ENCODE measurements at regions not wholly inside any gene's neighbourhood (a gene's known extent, or its start where the extent isn't known, plus 50 kb on each side); places are given as distances from the start of the nearest gene placed in this dataset.

DNA sequence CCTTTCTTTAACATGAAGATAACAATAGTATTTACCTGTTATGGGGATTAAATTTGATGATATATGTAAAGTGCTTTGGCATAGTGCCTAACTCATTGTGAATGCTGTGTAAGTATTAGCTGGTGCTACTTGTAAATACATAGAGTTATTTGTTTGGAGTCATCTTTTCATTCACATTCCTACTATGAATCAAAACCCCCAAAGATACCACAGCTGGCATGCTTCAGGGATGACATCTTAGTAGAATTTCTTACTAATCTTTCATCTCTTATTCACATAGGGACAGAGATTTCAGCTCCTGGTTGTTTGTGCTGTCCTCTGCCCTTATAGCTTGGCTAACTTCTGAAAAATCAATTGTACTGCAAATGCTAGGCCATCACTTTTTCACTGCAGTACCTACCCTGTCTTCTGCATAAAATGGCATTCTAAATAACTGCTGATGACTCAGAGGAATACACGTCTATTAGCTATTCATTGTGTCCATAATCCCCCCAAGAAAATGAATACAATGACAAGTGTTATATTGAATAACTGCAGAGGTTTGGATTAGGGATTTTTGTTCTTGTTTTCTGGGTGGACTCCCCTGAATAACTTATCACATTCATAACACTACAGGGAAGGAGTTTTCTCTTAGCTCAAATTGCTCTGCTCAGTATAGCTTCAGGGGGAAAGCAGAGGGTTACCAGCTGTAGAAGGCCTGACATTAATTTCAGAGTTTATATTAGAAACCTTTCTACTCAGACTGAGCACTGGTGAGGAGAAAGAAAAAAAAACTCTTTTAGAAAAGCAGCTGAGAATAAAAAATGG lies 192.2 kb upstream of the C9orf72 start:
- TF ChIP-seq EP300 (IDR thresholded peaks at IDR 0.05; ENCODE audit: borderline replicate concordance in 1 of 2, control insufficient read depth in 1 of 2, low read depth in 2 of 2, low read length in 2 of 2) (no peak), EZH2 (IDR thresholded peaks at IDR 0.05; ENCODE audit: borderline replicate concordance, control insufficient read depth, low read depth, low read length) (no peak), TCF7 (IDR thresholded peaks at IDR 0.05; ENCODE audit: borderline replicate concordance) (no peak), SIN3A (IDR thresholded peaks at IDR 0.05; ENCODE audit: low read depth, low read length) (no peak), YBX1 (IDR thresholded peaks at IDR 0.05) (no peak), ESRRA (IDR thresholded peaks at IDR 0.05; ENCODE audit: low read length) (no peak), POLR2A (IDR thresholded peaks at IDR 0.05; ENCODE audit: low read depth, low read length) (no peak), ZZZ3 (IDR thresholded peaks at IDR 0.05; ENCODE audit: control insufficient read depth, insufficient read length, low read depth) (no peak), HCFC1 (IDR thresholded peaks at IDR 0.05; ENCODE audit: low read length) (no peak), CEBPB (IDR thresholded peaks at IDR 0.05; ENCODE audit: borderline replicate concordance in 1 of 2, low read depth in 2 of 2, low read length in 2 of 2) (no peak), ETV6 (conservative IDR thresholded peaks at IDR 0.05 in 1 of 2, IDR thresholded peaks at IDR 0.05 in 1 of 2; ENCODE audit: borderline replicate concordance in 1 of 2, low read depth in 1 of 2) (no peak)
- TF ChIP-seq, protein P1, sequence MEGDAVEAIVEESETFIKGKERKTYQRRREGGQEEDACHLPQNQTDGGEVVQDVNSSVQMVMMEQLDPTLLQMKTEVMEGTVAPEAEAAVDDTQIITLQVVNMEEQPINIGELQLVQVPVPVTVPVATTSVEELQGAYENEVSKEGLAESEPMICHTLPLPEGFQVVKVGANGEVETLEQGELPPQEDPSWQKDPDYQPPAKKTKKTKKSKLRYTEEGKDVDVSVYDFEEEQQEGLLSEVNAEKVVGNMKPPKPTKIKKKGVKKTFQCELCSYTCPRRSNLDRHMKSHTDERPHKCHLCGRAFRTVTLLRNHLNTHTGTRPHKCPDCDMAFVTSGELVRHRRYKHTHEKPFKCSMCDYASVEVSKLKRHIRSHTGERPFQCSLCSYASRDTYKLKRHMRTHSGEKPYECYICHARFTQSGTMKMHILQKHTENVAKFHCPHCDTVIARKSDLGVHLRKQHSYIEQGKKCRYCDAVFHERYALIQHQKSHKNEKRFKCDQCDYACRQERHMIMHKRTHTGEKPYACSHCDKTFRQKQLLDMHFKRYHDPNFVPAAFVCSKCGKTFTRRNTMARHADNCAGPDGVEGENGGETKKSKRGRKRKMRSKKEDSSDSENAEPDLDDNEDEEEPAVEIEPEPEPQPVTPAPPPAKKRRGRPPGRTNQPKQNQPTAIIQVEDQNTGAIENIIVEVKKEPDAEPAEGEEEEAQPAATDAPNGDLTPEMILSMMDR (IDR thresholded peaks at IDR 0.05 in 2 of 3, conservative IDR thresholded peaks at IDR 0.05 in 1 of 3; ENCODE audit: control insufficient read depth in 2 of 3, extremely low read depth in 1 of 3, insufficient read depth in 1 of 3, low read depth in 3 of 3, low read length in 3 of 3): no peak
- TF ChIP-seq, protein P2, sequence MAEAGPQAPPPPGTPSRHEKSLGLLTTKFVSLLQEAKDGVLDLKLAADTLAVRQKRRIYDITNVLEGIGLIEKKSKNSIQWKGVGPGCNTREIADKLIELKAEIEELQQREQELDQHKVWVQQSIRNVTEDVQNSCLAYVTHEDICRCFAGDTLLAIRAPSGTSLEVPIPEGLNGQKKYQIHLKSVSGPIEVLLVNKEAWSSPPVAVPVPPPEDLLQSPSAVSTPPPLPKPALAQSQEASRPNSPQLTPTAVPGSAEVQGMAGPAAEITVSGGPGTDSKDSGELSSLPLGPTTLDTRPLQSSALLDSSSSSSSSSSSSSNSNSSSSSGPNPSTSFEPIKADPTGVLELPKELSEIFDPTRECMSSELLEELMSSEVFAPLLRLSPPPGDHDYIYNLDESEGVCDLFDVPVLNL (IDR thresholded peaks at IDR 0.05; ENCODE audit: low read depth, low read length): no peak
- TF ChIP-seq, protein P3, sequence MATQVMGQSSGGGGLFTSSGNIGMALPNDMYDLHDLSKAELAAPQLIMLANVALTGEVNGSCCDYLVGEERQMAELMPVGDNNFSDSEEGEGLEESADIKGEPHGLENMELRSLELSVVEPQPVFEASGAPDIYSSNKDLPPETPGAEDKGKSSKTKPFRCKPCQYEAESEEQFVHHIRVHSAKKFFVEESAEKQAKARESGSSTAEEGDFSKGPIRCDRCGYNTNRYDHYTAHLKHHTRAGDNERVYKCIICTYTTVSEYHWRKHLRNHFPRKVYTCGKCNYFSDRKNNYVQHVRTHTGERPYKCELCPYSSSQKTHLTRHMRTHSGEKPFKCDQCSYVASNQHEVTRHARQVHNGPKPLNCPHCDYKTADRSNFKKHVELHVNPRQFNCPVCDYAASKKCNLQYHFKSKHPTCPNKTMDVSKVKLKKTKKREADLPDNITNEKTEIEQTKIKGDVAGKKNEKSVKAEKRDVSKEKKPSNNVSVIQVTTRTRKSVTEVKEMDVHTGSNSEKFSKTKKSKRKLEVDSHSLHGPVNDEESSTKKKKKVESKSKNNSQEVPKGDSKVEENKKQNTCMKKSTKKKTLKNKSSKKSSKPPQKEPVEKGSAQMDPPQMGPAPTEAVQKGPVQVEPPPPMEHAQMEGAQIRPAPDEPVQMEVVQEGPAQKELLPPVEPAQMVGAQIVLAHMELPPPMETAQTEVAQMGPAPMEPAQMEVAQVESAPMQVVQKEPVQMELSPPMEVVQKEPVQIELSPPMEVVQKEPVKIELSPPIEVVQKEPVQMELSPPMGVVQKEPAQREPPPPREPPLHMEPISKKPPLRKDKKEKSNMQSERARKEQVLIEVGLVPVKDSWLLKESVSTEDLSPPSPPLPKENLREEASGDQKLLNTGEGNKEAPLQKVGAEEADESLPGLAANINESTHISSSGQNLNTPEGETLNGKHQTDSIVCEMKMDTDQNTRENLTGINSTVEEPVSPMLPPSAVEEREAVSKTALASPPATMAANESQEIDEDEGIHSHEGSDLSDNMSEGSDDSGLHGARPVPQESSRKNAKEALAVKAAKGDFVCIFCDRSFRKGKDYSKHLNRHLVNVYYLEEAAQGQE (IDR thresholded peaks at IDR 0.05; ENCODE audit: low read depth, low read length): no peak
